Caco-2 (cell line): ENCODE measurements at regions not wholly inside any gene's neighbourhood (a gene's known extent, or its start where the extent isn't known, plus 50 kb on each side); places are given as distances from the start of the nearest gene placed in this dataset.

ENCODE experiments used
- BruUV-seq: library from RNA; stranded (reverse); fragments of 400-500 nt; replicated peaks from 2 replicates; lab custom pipeline; 2021; lab: Mats Ljungman, UMichigan
- CTCF ChIA-PET: fragments of 300-600 bp; sonication (Branson Sonifier 250); formaldehyde crosslinking; loops from one replicate; lab custom pipeline; 2022; ENCODE audit warnings: antibody characterized with exemption; lab: Charles Lee
- POLR2A ChIA-PET: fragments of 300-600 bp; sonication (Branson Sonifier 250); formaldehyde crosslinking; loops from one replicate; lab custom pipeline; 2022; ENCODE audit warnings: antibody characterized with exemption; lab: Charles Lee
- DNase-seq, 2 experiments: peaks; one replicate each; pipeline versions ENCODE4 v3.0.0 to v3.0.0-alpha.2; 2020 to 2022
- H3K27me3 ChIP-seq: replicated peaks from 2 replicates; pipeline ENCODE4 v1.6.0; 2011; ENCODE audit warnings: low read length; ENCODE audit not compliant: control insufficient read depth, insufficient read depth
- H3K36me3 ChIP-seq: 2 replicates; pipeline ENCODE4 v1.5.1; 2011; ENCODE audit warnings: low read length; ENCODE audit not compliant: control insufficient read depth, insufficient read depth
- H3K4me1 ChIP-seq: fragments of 250-450 bp; sonication (Bioruptor Pico); 2 replicates; pipeline ENCODE4 v1.5.1; 2020; ENCODE audit warnings: mild to moderate bottlenecking
- H3K4me3 ChIP-seq: 2 replicates; pipeline ENCODE4 v1.5.1; 2011; ENCODE audit warnings: low read depth, mild to moderate bottlenecking, control low read depth, low read length
- H3K9me3 ChIP-seq: fragments of 250-450 bp; sonication (Bioruptor Pico); 2 replicates; pipeline ENCODE4 v1.5.1; 2020; ENCODE audit warnings: mild to moderate bottlenecking, moderate library complexity
- H3K27ac Mint-ChIP-seq: one replicate; pipeline ENCODE4 v1.8.0; 2022; ENCODE audit warnings: mixed read lengths; ENCODE audit not compliant: unreplicated experiment
- H3K27me3 Mint-ChIP-seq: one replicate; pipeline ENCODE4 v1.8.0; 2022; ENCODE audit warnings: mixed read lengths; ENCODE audit not compliant: insufficient read depth, unreplicated experiment
- H3K36me3 Mint-ChIP-seq: one replicate; pipeline ENCODE4 v1.8.0; 2022; ENCODE audit warnings: mild to moderate bottlenecking, mixed read lengths; ENCODE audit not compliant: insufficient read depth, unreplicated experiment
- H3K4me1 Mint-ChIP-seq: one replicate; pipeline ENCODE4 v1.8.0; 2022; ENCODE audit warnings: low read depth, mixed read lengths; ENCODE audit not compliant: unreplicated experiment
- H3K4me3 Mint-ChIP-seq: one replicate; pipeline ENCODE4 v1.8.0; 2022; ENCODE audit warnings: mild to moderate bottlenecking, moderate library complexity, mixed read lengths; ENCODE audit not compliant: unreplicated experiment
- H3K9me3 Mint-ChIP-seq: one replicate; pipeline ENCODE4 v1.8.0; 2022; ENCODE audit warnings: mixed read lengths; ENCODE audit not compliant: unreplicated experiment
- CTCF ChIP-seq, 2 experiments: fragments of 200-600 bp in 1 of 2; IDR thresholded peaks; 1 replicate in 1 of 2; 2 replicates in 1 of 2; pipeline versions ENCODE4 v1.5.1 to v1.8.0; 2011 to 2022; ENCODE audit warnings: antibody characterized with exemption in 1 of 2, control low read depth in 1 of 2, inconsistent platforms in 1 of 2, low read depth in 1 of 2, low read length in 1 of 2, mild to moderate bottlenecking in 1 of 2, moderate library complexity in 1 of 2; ENCODE audit not compliant: insufficient read depth in 1 of 2, severe bottlenecking in 1 of 2, unreplicated experiment in 1 of 2
- intact Hi-C: fragments of 100-400 bp; cut with micrococcal nuclease; formaldehyde crosslinking; loops from one replicate; pipeline ENCODE4 v1.10.0; 2022; ENCODE audit not compliant: unreplicated experiment

DNA sequence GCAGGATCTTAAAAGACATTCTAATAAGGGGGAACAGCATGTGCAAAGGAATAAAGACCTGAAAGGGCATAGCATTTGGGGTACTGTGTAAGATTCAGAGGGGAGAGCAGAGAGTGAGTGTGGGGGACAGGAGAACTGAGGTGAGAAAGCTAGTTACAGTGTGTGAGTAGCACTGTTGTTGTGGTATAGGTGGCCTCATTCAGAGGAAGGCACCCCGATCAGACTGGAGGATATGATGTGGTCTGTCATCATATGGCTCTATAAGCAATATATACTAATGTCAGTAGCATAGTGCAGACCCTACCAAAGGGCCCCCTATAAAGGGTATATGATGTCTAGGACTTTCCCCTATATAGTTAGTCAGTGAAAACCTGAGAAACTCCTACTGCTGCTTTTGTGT, 175.8 kb downstream of the FMR1NB start:
- Mint-ChIP-seq H3K27me3 (peaks cover 2% of the 10 kb centered on the region), H3K27ac (no peak overlapping the region), H3K9me3 (no peaks in the 10 kb centered on the region), H3K4me3 (no peak overlapping the region), H3K36me3 (no peaks in the 10 kb centered on the region), H3K4me1 (no peaks in the 10 kb centered on the region)
- no peak for TF ChIP-seq CTCF (IDR thresholded peaks at IDR 0.05; ENCODE audit: insufficient read depth in 1 of 2, low read depth in 1 of 2, low read length in 1 of 2, severe bottlenecking in 1 of 2, unreplicated experiment in 1 of 2)
- Histone ChIP-seq H3K4me3 (no peak overlapping the region), H3K4me1 (no peaks in the 10 kb centered on the region), H3K9me3 (no peaks in the 10 kb centered on the region), H3K27me3 (no peaks in the 10 kb centered on the region), H3K36me3 (no peaks in the 10 kb centered on the region)
- no peak for DNase-seq
- ChIA-PET POLR2A (no interaction called here), CTCF (no interaction called here)
- intact Hi-C loops = no loop called here
- no TSS peak for BruUV-seq

GRCh38 chrX:148159796-148160195, 178.7 kb downstream of the FMR1NB start:
- POLR2A ChIA-PET = no interaction called here
- CTCF ChIA-PET = no interaction called here
- H3K9me3 Mint-ChIP-seq = no peaks in the 10 kb centered on the region
- no peak for DNase-seq
- Histone ChIP-seq H3K4me3 (no peak overlapping the region), H3K4me1 (no peaks in the 10 kb centered on the region), H3K27me3 (no peaks in the 10 kb centered on the region), H3K9me3 (no peaks in the 10 kb centered on the region), H3K36me3 (no peaks in the 10 kb centered on the region)
- no peaks in the 10 kb centered on the region for H3K4me1 Mint-ChIP-seq
- BruUV-seq = no TSS peak
- no peak for TF ChIP-seq CTCF (IDR thresholded peaks at IDR 0.05; ENCODE audit: insufficient read depth in 1 of 2, low read depth in 1 of 2, low read length in 1 of 2, severe bottlenecking in 1 of 2, unreplicated experiment in 1 of 2)
- H3K4me3 Mint-ChIP-seq = no peak overlapping the region
- no peaks in the 10 kb centered on the region for H3K36me3 Mint-ChIP-seq
- no peaks in the 10 kb centered on the region for H3K27me3 Mint-ChIP-seq
- intact Hi-C loops = no loop called here
- H3K27ac Mint-ChIP-seq = no peak overlapping the region

DNA sequence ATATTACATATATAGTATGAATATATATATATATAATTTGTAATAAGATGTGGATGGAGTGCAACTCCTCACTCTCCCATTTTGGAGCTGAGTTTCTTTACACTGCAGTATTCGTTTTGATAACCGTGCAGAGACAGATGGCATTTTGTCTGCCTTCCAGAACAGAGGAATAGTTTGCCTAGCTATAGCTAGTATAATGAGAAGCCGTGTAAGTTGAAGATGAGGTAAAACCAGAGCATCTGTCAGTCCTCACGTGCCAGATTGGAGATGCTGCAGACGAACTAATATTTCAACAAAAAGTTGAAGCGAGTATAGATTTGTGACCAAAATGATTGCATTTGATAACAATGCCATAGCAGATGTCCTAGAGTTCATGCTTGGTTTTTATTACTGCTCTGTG, 180.6 kb downstream of the FMR1NB start:
- no TSS peak for BruUV-seq

More for the DNA sequence above, 180.6 kb downstream of the FMR1NB start:
- intact Hi-C loops = no loop called here
- Histone ChIP-seq H3K9me3 (no peaks in the 10 kb centered on the region), H3K27me3 (no peaks in the 10 kb centered on the region), H3K4me3 (no peak overlapping the region), H3K36me3 (no peaks in the 10 kb centered on the region), H3K4me1 (no peaks in the 10 kb centered on the region)
- no peaks in the 10 kb centered on the region for H3K9me3 Mint-ChIP-seq
- no peak for TF ChIP-seq CTCF (IDR thresholded peaks at IDR 0.05; ENCODE audit: insufficient read depth in 1 of 2, low read depth in 1 of 2, low read length in 1 of 2, severe bottlenecking in 1 of 2, unreplicated experiment in 1 of 2)
- no peaks in the 10 kb centered on the region for H3K27me3 Mint-ChIP-seq
- POLR2A ChIA-PET = no interaction called here
- no peak for DNase-seq
- no peaks in the 10 kb centered on the region for H3K4me1 Mint-ChIP-seq
- H3K27ac Mint-ChIP-seq = no peak overlapping the region
- CTCF ChIA-PET = no interaction called here
- no peak overlapping the region for H3K4me3 Mint-ChIP-seq
- H3K36me3 Mint-ChIP-seq = no peaks in the 10 kb centered on the region
